ENCODE measurements at regions not wholly inside any gene's neighbourhood (a gene's known extent, or its start where the extent isn't known, plus 50 kb on each side); places are given as distances from the start of the nearest gene placed in this dataset.

- TF ChIP-seq, protein P1, sequence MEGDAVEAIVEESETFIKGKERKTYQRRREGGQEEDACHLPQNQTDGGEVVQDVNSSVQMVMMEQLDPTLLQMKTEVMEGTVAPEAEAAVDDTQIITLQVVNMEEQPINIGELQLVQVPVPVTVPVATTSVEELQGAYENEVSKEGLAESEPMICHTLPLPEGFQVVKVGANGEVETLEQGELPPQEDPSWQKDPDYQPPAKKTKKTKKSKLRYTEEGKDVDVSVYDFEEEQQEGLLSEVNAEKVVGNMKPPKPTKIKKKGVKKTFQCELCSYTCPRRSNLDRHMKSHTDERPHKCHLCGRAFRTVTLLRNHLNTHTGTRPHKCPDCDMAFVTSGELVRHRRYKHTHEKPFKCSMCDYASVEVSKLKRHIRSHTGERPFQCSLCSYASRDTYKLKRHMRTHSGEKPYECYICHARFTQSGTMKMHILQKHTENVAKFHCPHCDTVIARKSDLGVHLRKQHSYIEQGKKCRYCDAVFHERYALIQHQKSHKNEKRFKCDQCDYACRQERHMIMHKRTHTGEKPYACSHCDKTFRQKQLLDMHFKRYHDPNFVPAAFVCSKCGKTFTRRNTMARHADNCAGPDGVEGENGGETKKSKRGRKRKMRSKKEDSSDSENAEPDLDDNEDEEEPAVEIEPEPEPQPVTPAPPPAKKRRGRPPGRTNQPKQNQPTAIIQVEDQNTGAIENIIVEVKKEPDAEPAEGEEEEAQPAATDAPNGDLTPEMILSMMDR (IDR thresholded peaks at IDR 0.05), result no peak
- TF ChIP-seq, protein P2, sequence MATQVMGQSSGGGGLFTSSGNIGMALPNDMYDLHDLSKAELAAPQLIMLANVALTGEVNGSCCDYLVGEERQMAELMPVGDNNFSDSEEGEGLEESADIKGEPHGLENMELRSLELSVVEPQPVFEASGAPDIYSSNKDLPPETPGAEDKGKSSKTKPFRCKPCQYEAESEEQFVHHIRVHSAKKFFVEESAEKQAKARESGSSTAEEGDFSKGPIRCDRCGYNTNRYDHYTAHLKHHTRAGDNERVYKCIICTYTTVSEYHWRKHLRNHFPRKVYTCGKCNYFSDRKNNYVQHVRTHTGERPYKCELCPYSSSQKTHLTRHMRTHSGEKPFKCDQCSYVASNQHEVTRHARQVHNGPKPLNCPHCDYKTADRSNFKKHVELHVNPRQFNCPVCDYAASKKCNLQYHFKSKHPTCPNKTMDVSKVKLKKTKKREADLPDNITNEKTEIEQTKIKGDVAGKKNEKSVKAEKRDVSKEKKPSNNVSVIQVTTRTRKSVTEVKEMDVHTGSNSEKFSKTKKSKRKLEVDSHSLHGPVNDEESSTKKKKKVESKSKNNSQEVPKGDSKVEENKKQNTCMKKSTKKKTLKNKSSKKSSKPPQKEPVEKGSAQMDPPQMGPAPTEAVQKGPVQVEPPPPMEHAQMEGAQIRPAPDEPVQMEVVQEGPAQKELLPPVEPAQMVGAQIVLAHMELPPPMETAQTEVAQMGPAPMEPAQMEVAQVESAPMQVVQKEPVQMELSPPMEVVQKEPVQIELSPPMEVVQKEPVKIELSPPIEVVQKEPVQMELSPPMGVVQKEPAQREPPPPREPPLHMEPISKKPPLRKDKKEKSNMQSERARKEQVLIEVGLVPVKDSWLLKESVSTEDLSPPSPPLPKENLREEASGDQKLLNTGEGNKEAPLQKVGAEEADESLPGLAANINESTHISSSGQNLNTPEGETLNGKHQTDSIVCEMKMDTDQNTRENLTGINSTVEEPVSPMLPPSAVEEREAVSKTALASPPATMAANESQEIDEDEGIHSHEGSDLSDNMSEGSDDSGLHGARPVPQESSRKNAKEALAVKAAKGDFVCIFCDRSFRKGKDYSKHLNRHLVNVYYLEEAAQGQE (IDR thresholded peaks at IDR 0.05; ENCODE audit: insufficient read depth in 1 of 2, low read depth in 2 of 2, low read length in 1 of 2), result no peak
- TF ChIP-seq POLR2AphosphoS5 (IDR thresholded peaks at IDR 0.05; ENCODE audit: low read depth, low read length) (no peak), TCF7L2 (IDR thresholded peaks at IDR 0.05; ENCODE audit: low read depth, low read length) (no peak), SIN3A (IDR thresholded peaks at IDR 0.05; ENCODE audit: borderline replicate concordance, insufficient read depth, low read depth, low read length) (no peak)
Observed at GRCh38 chrX:15973946-15974345, 119.3 kb upstream of the AP1S2 start.

Data from Panc1 (cell line).